ENCODE measurements at regions not wholly inside any gene's neighbourhood (a gene's known extent, or its start where the extent isn't known, plus 50 kb on each side); places are given as distances from the start of the nearest gene placed in this dataset.

DNA sequence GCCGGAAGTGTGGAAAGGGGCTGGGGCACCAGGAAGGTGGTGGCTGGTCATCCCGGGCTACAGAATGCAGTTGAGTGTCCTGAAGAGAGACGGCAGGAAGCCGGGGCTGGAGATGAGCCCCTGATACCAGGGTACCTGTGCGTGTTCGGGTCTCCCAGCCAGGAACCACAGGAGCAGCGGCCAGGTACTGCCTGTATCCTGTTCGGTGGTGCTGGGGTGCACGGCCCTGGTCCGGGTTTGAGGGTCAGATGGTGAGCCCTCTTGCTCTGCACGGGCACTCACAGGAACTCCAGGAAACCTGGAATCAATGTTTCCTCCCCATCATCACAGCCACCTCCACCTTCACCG is 253.1 kb upstream of the B3GAT1 start:
- TF ChIP-seq, protein P1, sequence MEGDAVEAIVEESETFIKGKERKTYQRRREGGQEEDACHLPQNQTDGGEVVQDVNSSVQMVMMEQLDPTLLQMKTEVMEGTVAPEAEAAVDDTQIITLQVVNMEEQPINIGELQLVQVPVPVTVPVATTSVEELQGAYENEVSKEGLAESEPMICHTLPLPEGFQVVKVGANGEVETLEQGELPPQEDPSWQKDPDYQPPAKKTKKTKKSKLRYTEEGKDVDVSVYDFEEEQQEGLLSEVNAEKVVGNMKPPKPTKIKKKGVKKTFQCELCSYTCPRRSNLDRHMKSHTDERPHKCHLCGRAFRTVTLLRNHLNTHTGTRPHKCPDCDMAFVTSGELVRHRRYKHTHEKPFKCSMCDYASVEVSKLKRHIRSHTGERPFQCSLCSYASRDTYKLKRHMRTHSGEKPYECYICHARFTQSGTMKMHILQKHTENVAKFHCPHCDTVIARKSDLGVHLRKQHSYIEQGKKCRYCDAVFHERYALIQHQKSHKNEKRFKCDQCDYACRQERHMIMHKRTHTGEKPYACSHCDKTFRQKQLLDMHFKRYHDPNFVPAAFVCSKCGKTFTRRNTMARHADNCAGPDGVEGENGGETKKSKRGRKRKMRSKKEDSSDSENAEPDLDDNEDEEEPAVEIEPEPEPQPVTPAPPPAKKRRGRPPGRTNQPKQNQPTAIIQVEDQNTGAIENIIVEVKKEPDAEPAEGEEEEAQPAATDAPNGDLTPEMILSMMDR (IDR thresholded peaks at IDR 0.05), result no peak
- no peak for TF ChIP-seq EP300 (IDR thresholded peaks at IDR 0.05; ENCODE audit: low read depth)
- TF ChIP-seq POLR2A (IDR thresholded peaks at IDR 0.05), result no peak
- TF ChIP-seq POLR2AphosphoS5 (IDR thresholded peaks at IDR 0.05), result no peak
